MV-4-11 (cell line): ENCODE measurements at regions not wholly inside any gene's neighbourhood (a gene's known extent, or its start where the extent isn't known, plus 50 kb on each side); places are given as distances from the start of the nearest gene placed in this dataset.

Source experiments
- DNase-seq: peaks from one replicate; lab custom pipeline; 2025; lab: John Stamatoyannopoulos, UW

DNA sequence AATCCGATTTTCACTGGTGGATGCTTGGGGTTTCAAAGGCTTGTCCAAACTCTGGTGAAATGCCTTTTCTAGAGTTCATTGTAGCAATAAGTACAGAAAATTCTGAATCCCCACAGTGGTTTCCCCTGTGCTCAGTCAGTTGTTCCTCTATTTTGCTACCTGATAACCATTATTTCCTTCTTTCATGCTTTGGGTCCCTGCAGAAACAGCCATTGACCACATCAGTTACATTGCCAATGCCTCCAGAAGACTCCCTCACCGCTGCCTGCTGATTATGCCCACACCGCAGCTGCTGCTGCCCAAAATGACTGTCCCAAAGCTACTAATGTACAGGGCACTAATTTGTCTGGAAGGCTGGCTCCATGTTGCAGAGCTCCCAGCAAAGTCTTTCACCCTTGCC lies 517.3 kb downstream of the KLF12 start:
- DNase-seq: no peak

DNA sequence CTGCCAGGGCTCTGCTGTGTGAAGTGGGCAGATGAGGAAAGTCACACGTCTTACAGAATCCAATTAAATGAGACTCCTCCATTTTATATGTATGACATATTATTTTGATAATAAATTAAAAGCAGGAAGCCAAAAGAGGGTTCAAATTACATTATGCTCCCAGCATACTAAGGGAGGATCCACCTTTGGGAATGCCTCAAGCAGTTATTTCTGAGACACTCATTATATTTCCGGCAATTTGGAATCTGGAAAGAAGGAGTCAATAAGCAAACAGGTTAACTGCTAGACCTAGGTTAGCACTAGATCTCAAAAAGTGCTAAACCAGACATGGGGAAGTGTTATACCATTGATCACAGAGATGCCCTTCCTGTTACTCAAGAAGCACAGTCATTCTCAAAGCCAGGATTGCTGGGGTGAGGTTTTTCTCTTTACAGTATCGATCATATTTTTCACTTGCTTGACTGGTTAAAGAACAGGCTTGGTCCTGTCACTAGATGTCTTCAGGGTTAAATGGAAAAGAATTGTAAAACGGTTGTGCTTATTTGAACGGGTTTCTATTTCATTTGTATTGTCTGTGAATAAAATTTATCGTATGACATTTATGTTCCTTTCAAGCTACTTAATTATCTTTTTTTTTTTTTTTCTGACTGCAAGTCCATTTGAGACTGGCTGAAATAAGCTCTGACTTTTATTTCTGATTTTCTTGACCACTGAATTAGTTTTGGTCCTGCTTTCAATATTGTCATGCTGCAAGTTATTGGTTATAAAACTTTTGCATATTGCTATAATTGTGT lies 523.2 kb downstream of the KLF12 start:
- DNase-seq: no peak

GRCh38 chr13:73608711-73609485 lies 525.3 kb downstream of the KLF12 start:
- no peak for DNase-seq

DNA sequence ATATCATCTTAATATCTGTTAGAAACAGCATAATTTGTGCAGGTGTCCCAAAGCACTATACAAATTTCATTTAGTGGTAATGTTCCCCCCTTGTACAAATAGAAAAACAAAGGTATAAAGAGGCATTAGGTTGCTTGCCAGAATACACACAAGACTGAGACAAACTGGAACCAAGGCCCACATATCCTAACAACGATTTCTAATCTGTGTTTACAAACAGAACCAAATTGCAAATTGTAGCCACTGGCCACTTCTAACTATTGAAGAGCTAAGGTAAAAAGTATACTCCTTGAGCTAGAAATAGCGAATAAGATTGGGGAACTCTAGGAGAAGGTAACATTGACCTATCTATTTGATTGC lies 526.1 kb downstream of the KLF12 start:
- no peak for DNase-seq

DNA sequence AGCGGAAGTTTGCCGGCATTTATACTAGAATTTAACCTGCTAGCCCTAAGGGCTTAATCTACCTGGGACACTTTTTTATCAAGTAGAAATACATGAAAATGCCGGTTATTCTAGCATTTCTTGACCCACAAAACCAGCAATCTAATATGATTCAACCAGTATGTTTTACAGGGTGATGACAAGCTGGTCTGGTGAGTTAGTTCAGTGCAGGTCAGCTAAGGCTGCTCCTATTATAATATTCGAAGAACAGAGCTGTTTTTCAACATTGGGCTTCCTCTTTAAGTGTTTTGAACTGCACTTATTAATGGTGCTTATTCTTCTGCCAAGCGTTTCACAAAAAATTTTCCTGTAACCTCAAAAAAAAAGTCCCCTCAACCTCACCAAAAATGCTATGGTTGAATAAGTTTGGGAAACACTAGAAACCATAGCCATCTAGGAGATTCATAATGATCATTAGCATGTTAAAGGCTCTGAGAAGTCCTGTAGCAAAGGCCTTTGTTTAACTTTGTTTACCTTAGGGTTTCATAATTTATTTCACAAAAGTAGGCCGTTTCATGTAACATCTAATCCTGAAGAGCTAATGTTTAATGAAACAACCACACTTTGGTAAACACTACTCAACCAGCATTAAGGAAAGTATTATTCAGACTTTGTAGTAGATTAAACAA lies 526.6 kb downstream of the KLF12 start:
- DNase-seq: no peak

DNA sequence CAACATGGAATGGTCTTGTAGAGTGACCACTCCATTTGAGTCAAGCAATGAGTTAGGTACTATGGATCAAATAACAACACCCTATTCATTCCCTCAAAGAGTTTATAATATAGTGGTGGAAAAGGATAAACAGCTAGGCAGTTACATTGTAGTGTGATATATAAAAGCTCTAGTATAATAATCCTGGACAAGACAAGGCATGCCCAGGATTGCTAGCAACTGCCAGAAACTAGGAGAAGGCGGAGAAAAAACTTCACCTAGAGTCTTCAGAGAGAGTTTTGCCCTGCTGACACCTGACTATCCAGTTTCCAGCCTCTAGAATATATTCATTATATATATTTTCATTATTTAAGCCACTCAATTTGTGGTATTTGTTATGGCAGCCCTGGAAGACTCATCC lies 530.6 kb downstream of the KLF12 start:
- DNase-seq: no peak

DNA sequence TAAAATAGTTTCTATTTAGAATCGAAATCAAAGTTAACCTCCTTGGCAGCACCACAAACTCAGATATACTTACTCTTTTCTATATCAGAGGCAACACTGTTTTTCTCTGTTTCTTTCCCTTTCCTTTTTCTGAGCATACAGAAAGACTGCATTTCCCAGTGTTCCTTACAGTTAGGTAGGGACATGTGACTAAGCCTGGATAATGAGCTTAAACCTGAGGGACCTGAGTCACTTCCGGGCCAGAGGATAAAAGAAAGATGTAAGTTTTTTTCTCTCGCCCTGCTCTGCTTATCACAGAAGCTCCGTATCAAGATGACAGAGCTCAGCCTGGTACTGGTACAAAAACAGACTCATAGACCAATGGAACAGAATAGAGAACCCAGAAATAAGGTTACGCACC lies 531.9 kb downstream of the KLF12 start:
- DNase-seq: no peak

DNA sequence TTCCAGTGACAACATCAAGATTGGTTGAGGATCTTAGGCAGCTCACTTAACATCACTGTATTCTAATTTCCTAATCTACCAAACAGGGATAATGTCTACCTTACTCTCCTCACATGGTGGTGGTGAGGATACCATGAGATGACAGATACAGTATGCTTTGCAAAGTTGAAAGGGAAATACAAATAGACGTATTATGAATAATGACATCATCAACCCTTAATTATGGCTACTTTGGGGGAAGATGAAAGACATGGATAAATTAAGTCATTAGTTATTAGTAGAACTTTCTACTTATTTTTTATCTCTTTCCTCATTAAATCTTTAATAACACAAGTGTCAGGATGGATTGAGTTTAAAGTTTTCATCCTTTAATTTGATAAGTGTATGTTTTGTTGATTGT lies 532.5 kb downstream of the KLF12 start:
- no peak for DNase-seq

- no peak for DNase-seq
Measured at GRCh38 chr13:73599232-73600128, 534.7 kb downstream of the KLF12 start.

- DNase-seq: no peak
Measured at GRCh38 chr13:73598020-73598712, 536.0 kb downstream of the KLF12 start.

GRCh38 chr13:73596382-73596781 lies 537.6 kb downstream of the KLF5 start:
- DNase-seq: no peak

DNA sequence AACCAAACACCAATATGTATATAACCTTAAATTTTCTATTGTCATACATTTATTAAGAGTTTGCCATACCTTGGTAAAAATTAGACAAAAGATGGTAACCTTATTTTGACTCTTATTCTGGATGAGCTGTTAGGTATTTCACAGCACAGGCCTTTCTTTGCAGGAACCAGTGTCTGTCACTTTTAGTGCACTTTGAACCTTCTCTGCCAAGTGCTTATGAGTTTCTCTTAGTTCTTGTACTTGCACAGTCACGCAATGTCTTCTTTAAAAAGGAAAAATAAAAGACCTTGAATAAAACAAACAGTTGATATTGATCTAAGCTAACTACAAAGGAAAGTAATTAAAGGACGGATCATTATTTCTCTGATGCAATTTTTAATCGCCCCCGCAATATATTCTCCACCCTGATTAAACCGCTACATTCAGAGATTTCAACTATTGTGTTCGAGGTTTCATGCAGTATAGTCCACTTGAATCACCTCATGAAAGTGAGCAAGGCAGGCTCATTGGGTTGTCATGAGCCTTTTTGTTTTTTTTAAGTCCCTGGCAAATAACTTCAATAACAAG lies 534.5 kb downstream of the KLF5 start:
- no peak for DNase-seq

DNA sequence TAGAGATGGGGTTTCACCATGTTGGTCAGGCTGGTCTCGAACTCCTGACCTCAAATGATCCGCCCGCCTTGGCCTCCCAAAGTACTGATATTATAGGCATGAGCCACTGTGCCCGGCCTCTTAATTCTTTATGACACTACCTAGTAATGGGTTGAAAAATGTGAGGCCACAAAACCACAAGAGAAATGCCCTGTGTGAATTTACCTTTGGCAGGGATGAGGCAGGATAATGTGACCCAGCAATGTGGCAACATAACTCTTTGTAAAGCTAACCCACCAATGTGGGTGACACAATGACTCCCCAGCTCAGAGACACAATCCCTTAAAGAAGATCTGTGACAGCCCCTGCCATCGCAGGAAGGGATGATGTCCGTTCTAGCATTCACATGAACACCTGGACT lies 533.1 kb downstream of the KLF5 start:
- no peak for DNase-seq

GRCh38 chr13:73590795-73591194 lies 532.0 kb downstream of the KLF5 start:
- no peak for DNase-seq

GRCh38 chr13:73585236-73585635 lies 526.4 kb downstream of the KLF5 start:
- no peak for DNase-seq

- DNase-seq: no peak
Measured at GRCh38 chr13:73583331-73583730, 524.5 kb downstream of the KLF5 start.

DNA sequence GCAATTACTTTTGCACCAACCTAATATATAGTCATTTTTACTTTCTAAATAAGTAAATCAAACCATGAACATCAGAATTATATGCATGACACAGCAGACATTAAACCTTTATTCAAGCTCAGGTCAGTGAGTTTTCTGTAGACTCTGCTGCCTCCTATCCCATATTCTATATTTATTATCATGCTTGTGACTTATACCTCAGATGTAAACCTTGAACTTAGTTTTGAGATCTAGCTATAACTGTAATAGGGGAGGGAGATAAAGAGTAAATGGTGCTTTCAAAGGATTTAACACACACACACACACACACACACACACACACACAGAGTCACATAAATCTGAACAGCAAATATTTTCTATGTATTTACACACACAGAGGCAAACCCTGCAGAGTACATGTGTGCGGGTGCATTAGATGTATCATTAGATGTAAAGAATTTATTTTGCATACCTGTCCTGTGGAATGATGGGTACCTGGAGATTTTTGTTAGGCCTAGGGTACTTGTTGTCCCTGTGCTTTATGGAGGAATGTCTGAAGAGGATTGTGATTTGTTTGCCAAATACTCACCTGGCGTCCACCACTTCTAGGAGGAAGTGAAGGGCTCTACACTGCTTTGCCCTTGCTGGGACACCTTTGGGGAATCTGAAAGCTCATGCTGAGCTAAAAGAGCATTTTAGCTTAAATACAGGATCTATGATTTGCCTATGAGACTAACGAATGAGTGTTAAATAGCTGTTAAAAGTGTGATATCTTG lies 521.9 kb downstream of the KLF5 start:
- DNase-seq: no peak

DNA sequence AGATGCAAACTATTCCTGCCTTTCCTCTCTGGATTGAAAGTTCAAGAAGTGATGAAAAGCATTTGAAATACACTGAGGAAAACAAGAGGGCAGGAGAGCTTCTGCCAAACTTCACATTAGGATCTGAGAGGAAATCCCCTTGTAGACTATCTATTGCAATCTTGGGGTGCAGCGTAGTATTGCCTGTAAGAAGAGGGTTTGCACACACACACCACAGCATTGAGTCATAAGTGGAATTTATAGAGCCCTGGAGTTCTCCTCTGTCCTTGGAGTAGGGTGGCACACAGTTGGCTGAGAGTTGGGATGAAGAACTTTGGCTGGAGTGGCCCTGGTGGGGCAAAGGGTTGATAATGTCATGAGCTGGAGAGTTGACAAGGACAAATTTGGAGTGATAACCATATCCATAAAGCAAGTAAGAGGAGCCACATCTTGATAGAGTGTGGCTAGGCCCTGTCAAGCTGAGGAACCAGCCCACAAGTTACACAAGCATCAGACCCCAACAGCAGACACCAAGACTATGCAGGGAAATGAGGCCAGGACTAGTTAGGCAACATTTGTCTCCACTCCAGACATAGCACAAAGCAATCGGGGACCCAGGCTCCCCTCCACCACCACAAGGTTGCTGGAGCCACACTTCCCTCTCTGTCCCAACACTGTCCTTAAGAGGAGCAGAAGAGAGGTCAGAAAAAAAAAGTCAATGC lies 520.9 kb downstream of the KLF5 start:
- no peak for DNase-seq

DNA sequence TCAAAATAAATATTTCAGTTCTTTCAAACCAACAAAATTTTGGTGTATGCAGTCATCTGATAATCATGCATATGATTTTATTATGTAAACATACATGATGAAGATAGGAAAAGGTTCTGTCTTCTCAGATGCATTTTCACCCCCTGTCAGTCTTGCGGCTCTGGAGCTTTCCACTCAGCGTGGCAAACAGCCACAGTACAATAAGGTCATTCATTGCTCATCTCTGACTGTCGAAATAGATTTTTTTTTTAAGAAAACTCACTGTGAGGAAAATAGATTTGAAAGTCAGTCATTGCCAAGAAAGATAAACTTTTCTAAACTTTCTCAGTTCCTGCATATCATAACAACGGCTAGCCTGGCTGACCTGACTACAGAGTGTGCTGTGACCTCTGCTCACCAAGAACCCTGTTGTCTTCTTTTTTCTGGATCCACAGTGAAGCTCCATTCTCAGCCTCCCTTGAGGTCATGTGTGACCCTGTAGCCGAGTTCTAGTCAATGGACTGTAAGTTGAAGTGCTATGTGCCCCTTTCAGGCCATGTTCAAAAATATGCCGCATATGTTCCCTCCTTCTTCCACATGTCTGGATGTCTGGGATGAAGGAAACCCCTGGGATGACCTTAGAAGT lies 519.6 kb downstream of the KLF5 start:
- DNase-seq: no peak
